ENCODE measurements at regions not wholly inside any gene's neighbourhood (a gene's known extent, or its start where the extent isn't known, plus 50 kb on each side); places are given as distances from the start of the nearest gene placed in this dataset.

- no peak for DNase-seq (ENCODE audit: extremely low read depth in 1 of 11, low read depth in 9 of 11, low spot score in 4 of 11)
Measured at GRCh38 chr20:11000416-11000815, 326.6 kb upstream of the JAG1 start.

DNA sequence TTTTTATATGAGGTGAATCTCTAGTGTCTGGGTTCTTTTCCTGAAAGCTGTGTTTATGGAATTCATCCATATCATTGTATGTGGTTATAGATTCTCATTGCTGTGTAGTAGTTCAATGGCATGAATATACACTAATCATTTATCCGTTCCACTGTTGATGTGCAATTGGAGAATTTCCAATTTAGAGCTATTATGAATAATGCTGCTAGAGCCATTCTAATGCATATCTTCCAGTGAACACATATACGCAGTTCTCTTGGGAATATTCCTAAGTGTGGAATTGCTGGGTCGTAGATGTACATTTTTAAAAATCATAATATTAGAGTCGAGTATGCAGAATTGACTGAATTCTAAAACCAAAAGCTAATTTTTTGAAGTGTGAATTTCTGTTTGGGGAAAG lies 327.5 kb upstream of the JAG1 start:
- DNase-seq (ENCODE audit: extremely low read depth in 1 of 11, low read depth in 9 of 11, low spot score in 4 of 11) = no peak

DNA sequence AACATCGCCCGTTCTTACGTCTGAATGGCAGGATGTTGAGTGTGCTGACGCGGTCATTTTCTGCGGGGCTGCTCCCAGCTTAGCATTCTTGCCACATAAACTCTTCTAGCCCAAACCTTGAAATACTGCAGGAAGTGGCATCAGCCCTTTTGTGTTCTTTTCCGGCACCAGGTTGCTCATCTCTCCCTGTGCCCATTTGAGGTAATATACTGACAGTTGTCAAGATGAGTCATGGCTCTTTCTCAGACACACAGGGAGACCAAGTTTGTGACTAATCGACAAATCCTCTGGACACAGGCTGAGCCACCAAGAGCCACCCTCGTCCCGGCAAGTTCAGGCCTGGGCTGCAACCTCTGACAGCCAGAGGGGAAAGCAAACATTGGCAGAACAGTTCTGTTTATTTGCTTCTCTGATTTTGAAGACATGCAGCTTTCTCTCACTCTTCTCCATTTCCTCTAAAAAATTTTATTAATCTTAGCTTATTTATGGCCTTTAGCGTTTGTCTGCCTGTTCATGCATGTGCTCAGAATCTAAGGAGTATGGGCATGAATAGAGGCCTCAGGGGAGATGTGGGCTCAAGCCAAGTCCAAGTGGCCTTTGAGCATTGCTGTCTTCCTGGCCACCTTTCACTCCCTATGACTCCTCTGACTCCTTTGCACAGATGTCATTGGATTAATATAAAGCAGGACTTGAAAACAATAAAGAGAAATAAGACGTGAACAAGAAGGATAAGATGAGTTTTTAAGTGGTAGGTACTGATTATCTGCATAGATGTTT lies 328.2 kb upstream of the JAG1 start:
- DNase-seq (ENCODE audit: extremely low read depth in 1 of 11, low read depth in 9 of 11, low spot score in 4 of 11) = no peak

DNA sequence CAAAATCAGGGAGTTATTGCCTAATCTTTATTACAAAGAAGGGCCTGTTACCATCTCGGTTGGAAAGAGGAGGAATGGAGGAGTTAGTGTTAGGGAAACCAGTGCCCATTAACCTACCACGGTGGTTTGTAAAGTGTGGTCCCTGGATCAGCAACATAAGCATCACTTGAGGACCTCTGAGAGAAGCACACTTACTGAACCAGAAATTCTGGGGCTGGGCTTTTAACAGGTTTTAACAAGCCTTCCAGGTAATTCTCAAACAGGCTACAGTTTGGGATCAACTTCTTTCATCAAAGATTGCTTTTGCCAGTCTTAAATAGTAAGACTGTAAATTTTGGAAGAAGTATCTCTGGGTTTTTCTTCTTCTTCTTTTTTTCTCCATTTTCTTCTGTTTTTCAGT lies 329.5 kb upstream of the JAG1 start:
- DNase-seq (ENCODE audit: extremely low read depth in 1 of 11, low read depth in 9 of 11, low spot score in 4 of 11) = no peak

- no peak for DNase-seq (ENCODE audit: extremely low read depth in 1 of 11, low read depth in 9 of 11, low spot score in 4 of 11)
Measured at GRCh38 chr20:11008444-11009033, 334.7 kb upstream of the JAG1 start.

- DNase-seq (ENCODE audit: extremely low read depth in 1 of 11, low read depth in 9 of 11, low spot score in 4 of 11) = no peak
Measured at GRCh38 chr20:11011653-11012052, 337.9 kb upstream of the JAG1 start.

DNA sequence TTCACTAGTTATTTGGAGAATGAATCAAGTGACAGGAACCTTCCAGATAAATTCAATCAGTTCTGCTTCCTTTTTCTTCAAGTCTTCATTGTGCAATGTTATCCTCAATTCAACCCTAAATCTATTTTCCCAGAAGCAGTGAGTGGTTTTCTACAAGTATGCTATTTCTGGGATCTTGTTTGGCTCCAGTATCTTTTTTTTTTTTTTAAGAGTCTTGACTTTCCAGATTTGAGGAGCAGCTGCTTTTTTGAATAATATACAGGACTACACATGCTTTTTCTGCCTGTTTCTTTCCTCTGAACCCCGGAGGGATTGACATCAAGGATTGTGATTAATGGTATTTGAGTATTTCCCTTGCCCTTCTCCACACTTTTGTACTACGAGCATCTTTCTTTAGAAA lies 339.2 kb upstream of the JAG1 start:
- no peak for DNase-seq (ENCODE audit: extremely low read depth in 1 of 11, low read depth in 9 of 11, low spot score in 4 of 11)

- DNase-seq (ENCODE audit: extremely low read depth in 1 of 11, low read depth in 9 of 11, low spot score in 4 of 11) = no peak
Measured at GRCh38 chr20:11013801-11014200, 340.0 kb upstream of the JAG1 start.

DNA sequence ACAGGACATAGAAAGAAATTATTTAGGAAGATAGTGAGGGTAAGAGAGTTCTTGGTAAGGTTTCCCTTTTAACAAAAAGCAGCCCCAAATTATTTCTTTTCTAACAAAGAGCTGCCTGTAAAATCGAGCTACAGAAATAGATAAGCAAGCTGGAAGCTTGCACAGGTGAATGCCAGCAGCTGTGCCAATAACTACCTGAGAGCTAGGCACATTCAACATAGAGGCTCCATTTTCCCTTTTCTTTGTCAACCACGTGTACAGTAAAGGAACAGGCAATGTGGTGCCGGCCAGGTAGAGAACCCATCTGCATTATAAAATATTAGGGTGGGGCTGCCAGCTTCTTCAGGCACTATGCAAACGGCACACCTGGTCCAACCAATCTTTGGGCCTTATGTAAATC lies 341.6 kb upstream of the JAG1 start:
- DNase-seq (ENCODE audit: extremely low read depth in 1 of 11, low read depth in 9 of 11, low spot score in 4 of 11) = no peak

GRCh38 chr20:11017446-11017845 lies 343.6 kb upstream of the JAG1 start:
- DNase-seq (ENCODE audit: extremely low read depth in 1 of 11, low read depth in 9 of 11, low spot score in 4 of 11) = no peak

DNA sequence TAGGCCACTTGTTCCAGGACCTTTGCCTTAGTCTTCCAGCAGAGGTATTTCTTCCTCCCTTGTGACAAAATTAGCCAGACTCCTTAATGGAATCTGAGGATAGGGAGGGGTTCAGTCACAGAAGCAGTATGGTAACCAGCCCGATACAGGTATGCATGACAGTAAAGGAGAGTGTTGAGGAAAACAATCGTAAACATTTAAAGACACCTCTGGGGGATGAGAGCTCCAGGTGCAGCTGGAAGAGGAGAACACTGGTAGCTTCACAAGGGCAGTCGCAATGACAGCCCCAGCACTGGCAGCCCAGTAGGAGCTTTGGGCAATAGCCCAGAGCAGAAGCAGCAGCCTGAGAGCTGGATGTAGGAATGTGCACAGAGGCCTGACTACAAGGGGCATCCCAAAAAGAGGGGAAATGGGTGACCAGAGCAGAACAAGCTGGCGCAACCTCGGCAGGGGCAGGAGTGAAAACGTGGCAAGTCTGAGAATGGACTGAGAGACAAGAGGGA lies 344.9 kb upstream of the JAG1 start:
- no peak for DNase-seq (ENCODE audit: extremely low read depth in 1 of 11, low read depth in 9 of 11, low spot score in 4 of 11)

GRCh38 chr20:11020712-11021111 lies 346.9 kb upstream of the JAG1 start:
- DNase-seq (ENCODE audit: extremely low read depth in 1 of 11, low read depth in 9 of 11, low spot score in 4 of 11) = no peak

DNA sequence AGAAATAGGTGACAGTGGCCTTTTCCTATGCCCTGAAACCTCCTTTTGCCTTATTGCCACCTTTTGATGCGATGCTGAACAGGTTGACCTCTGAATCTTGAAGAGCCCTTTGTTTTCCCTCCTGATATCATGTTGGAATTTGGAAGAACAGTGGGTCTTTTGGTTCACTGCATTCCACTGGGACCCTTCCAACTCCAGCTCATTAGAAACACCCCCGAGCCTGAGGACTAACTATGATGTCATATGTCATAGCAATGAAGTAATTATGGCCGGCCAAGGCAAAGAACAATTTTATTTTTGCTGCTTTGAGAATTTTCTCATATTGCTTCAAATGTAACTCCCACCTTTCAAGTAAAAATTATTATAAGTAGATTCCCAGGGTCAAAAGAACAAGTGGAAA lies 353.4 kb upstream of the JAG1 start:
- no peak for DNase-seq (ENCODE audit: extremely low read depth in 1 of 11, low read depth in 9 of 11, low spot score in 4 of 11)

DNA sequence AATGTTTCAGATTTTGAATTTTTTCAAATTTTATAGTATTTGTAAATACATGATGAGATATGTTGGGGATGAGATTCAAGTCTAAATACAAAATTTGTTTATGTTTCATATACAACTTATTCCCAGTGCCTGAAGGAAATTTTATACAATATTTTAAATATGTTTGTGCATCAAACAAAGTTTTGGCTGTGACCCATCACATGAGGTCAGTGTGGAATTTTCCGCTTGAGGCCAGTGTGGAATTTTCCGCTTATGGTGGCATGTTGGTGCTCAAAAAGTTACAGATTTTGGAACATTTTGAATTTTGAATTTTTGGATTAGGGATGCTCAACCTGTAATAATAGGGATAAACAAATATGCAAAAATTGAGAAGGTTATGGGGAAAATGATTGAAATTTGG lies 356.6 kb upstream of the JAG1 start:
- no peak for DNase-seq (ENCODE audit: extremely low read depth in 1 of 11, low read depth in 9 of 11, low spot score in 4 of 11)

GRCh38 chr20:11031300-11031699 lies 357.5 kb upstream of the JAG1 start:
- no peak for DNase-seq (ENCODE audit: extremely low read depth in 1 of 11, low read depth in 9 of 11, low spot score in 4 of 11)

DNA sequence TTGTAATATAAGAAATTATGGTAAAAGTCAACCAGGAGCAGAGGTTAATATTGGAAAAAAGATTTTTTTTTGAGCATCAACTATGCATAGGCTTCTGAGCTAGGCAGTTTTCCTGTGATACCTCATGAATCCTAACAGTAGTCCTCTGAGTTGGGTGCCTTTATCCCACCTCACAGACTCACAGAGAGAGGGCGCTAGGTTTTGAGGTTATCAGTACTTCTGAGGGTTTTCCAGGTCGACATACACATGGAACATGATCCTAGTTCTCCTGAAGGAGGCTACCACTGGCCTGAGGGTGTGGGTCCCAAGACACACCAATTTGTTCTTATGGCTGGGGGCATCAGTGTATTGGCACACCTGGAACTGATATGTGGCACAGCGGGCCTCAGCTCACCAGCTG lies 358.8 kb upstream of the JAG1 start:
- DNase-seq (ENCODE audit: extremely low read depth in 1 of 11, low read depth in 9 of 11, low spot score in 4 of 11) = no peak

DNA sequence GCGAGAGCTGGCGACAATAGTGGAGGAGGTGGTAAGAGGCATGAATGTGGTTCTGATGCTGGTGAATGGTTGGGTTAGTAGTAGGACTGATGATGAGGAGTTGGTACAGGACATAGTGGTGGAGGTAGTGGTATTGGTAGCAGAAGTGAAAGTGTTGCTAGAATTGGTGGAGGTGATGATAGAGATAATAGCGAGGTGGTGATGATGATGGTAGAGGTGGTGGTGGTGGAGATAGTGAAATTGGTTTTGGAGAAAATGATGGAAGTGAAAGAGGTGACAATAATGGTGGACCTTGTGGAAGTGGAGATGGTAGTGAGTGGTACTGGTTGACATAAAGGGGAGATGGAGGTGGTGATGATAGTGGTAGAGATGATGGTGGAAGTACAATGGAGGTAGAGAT lies 360.2 kb upstream of the JAG1 start:
- DNase-seq (ENCODE audit: extremely low read depth in 1 of 11, low read depth in 9 of 11, low spot score in 4 of 11) = no peak

DNA sequence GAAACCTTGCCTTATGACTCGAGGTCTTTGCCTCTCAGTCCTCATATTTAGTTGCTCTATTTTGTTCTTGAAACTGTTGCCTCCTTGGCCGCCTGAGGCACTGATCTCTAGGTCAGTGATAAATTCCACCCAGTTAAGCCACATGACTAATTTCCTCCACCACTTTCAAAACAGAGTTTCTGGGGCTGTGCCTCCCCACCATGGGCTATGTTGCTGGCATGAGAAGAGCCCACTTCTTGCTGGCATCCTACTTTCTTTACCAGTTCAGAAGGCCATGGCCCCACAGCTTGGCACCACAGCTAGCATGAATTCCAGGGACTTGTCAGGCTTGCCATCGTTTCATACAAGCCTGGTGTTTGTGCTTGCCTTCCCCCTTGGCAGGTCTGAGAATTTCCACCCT lies 361.4 kb upstream of the JAG1 start:
- no peak for DNase-seq (ENCODE audit: extremely low read depth in 1 of 11, low read depth in 9 of 11, low spot score in 4 of 11)

- DNase-seq (ENCODE audit: extremely low read depth in 1 of 11, low read depth in 9 of 11, low spot score in 4 of 11) = no peak
Measured at GRCh38 chr20:11041396-11041795, 367.6 kb upstream of the JAG1 start.

GRCh38 chr20:11043001-11043400 lies 369.2 kb upstream of the JAG1 start:
- no peak for DNase-seq (ENCODE audit: extremely low read depth in 1 of 11, low read depth in 9 of 11, low spot score in 4 of 11)

DNA sequence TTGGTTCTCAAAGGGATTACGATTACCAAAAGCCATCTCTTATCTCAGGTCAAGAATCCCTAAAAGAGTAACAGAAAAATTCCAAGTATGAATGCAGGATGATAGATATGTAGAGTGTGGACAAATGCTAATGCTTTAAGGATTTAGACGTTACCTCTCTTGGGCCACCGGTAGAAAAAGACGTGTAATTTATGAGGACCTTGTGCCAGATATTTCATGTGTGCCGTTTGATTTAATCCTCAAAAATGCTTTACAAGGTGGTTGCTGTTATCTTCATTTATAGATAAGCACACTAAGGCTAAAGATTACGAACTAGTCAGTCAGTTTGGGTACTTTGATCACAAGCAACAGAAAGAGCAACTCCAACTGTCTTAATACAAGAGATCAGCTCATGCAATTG lies 370.8 kb upstream of the JAG1 start:
- DNase-seq (ENCODE audit: extremely low read depth in 1 of 11, low read depth in 9 of 11, low spot score in 4 of 11) = no peak

Measured in renal cortex interstitium (tissue), 11 donors.